ENCODE measurements at regions not wholly inside any gene's neighbourhood (a gene's known extent, or its start where the extent isn't known, plus 50 kb on each side); places are given as distances from the start of the nearest gene placed in this dataset.
"Not testable (repeated sequence)": the region's sequence is repeated elsewhere in the genome, so short reads cannot be mapped to it uniquely, and the experiment has no call there.

DNA sequence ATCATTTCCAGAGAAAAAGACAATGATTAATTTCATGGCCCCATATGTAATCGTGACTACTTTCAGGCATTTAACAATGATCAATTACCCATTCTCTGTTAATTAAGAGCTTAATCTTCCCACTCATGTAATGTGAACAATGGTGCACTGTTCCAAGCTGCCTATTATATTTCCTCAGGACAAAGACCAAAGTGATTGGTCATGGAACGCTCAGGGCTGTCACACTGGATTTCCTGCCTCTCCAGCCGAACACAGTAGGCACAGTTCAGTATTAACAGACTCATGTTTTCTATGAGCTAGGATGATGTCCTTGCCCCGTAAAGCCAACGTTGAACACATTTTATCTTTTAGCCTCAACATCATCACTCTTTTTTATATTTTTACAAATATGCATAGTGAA, 142.7 kb upstream of the FZD8 start:
- TF ChIP-seq, protein P1, sequence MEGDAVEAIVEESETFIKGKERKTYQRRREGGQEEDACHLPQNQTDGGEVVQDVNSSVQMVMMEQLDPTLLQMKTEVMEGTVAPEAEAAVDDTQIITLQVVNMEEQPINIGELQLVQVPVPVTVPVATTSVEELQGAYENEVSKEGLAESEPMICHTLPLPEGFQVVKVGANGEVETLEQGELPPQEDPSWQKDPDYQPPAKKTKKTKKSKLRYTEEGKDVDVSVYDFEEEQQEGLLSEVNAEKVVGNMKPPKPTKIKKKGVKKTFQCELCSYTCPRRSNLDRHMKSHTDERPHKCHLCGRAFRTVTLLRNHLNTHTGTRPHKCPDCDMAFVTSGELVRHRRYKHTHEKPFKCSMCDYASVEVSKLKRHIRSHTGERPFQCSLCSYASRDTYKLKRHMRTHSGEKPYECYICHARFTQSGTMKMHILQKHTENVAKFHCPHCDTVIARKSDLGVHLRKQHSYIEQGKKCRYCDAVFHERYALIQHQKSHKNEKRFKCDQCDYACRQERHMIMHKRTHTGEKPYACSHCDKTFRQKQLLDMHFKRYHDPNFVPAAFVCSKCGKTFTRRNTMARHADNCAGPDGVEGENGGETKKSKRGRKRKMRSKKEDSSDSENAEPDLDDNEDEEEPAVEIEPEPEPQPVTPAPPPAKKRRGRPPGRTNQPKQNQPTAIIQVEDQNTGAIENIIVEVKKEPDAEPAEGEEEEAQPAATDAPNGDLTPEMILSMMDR (IDR thresholded peaks at IDR 0.05; ENCODE audit: low read length, missing control alignments): no peak
- H3K4me3 ChIP-seq (replicated peaks; ENCODE audit: low read depth, low read length): no peak overlapping the region
- no peak for DNase-seq (ENCODE audit: low read depth)

DNA sequence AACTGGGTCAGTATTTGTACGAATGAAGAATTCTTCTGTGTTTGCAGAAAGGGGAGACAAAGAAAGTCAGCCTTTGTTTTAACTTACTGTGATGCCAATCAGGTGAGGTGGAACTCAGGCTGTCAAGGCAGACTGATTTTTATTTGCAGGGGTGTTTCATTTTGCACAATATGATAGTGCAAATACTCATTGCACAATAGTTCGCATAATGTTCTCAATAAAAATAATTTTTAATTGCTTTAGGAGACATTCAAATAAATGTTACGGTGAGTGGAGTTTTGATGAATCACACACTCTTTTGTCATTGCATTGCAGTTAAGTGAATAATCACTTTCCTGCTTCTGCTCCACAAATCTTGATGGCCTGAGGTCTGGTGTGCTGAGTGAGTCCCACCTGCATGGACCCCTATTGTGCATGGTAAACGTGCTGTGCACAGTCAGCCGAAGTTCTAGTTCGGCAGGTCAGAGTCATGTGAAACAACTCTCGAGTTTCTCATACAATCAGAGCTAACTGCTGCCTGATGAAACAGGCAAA, 141.3 kb upstream of the FZD8 start:
- TF ChIP-seq, protein P1 (IDR thresholded peaks at IDR 0.05; ENCODE audit: low read length, missing control alignments): no peak
- no peak overlapping the region for H3K4me3 ChIP-seq (replicated peaks; ENCODE audit: low read depth, low read length)
- DNase-seq (ENCODE audit: low read depth): peak; percentile 6

DNA sequence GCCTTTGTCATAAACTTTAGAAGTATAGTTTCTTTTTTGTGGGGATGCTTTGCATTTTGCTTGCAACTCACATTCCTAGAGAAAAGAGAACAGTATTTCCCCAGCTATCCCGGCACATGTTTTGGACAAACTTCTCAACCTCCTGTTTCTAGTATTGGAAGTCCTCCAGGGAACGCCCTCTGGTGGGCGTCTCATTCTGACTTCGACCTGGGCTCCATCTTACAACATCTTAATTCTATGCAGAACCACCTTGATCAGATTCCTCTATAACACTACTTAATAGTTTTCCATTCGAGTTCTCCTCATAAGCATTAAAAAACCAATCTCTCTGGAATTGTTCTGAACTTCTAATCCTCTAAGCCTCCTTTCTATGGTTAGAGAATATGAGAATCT, 139.5 kb upstream of the FZD8 start:
- TF ChIP-seq, protein P1 (IDR thresholded peaks at IDR 0.05; ENCODE audit: low read length, missing control alignments): peak; percentile 11
- DNase-seq (ENCODE audit: low read depth): peak; percentile 8
- H3K4me3 ChIP-seq (replicated peaks; ENCODE audit: low read depth, low read length): no peak overlapping the region

DNA sequence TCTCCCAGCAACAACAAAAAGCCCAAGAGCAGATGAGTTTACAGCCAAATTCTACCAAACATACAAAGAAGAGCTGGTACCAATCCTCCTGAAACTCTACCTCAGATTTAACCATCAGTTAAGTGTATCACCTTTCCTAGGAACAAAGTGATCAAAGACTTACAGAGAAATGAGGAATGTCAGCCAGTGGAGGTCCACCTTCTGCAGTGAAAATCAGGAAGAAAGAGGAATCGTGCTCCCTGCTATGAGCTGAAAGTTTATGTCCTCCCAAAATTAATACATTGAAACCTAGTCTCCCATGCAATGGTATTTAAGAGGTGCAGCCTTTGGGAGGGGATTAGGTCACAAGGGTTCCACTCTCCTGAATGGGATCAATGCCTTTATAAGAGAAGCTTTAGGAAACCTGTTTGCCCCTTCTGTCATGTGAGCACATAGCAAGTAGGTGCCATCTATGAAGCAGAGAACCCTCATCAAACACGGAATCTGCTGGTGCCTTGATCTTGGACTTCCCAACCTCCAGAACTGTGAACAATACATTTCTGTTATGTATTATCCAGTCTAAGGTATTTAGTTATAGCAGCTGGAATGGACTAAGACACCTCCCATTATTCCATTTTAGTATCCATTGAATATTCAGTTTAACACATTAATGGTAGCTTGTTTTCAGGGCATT, 139.0 kb upstream of the FZD8 start:
- no peak overlapping the region for H3K4me3 ChIP-seq (replicated peaks; ENCODE audit: low read depth, low read length)
- TF ChIP-seq, protein P1 (IDR thresholded peaks at IDR 0.05; ENCODE audit: low read length, missing control alignments): no peak
- peak; percentile 28 for DNase-seq (ENCODE audit: low read depth)

DNA sequence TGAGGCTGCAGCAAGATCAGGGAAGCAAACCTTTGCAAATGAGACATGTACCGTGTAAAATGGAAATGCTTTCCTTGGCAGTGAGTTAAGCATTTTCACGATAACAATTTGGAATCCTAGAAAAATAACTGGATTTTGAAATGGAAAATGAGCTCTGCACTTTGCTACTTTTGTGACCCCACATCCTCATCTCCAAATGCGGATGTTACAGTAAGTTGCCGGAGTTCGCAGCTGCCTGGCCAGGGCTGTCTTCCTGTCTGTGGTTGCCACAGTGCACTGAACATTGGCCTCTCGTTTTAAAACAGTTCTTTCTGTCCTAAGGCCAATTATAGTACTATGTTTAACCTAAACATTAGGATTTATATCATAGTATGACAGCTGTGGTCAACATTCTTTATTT, 136.2 kb upstream of the FZD8 start:
- DNase-seq (ENCODE audit: low read depth): no peak
- no peak overlapping the region for H3K4me3 ChIP-seq (replicated peaks; ENCODE audit: low read depth, low read length)
- TF ChIP-seq, protein P1 (IDR thresholded peaks at IDR 0.05; ENCODE audit: low read length, missing control alignments): no peak

DNA sequence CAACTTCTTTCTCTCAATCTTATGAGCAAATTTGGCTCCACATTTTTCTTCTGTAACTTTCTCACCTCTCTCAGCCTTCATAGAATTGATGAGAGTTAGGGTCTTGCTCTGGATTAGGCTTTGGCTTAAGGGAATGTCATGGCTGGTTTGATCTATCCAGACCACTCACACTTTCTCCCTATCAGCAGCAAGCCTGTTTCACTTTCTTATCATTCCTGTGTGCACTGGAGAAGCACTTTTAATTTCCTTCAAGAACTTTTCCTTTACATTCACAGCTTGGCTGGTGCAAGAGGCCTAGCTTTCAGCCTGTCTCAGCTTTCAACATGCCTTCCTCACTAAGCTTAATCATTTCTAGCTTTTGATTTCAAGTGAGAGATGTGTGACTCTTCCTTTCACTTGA, 134.5 kb upstream of the FZD8 start:
- not testable (repeated sequence) for DNase-seq (ENCODE audit: low read depth); H3K4me3 ChIP-seq (replicated peaks; ENCODE audit: low read depth, low read length)

DNA sequence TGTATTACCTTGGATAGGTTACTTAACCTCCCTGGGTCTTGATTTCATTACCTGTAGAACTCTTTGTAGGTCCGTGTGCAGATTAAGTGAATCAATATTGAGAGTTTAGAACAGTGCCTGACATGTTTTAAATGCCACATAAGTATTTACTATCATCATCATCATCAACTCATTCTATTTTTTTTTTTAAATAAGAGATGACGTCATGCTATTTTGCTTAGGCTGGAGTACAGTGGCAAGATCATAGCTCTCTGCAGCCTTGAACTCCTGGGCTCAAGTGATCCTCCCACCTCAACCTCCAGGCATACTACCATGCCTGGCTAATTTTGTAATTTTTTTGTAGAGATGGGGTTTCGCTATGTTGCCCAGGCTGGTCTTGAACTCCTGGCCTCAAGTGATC, 132.0 kb upstream of the FZD8 start:
- DNase-seq (ENCODE audit: low read depth): no peak
- no peak overlapping the region for H3K4me3 ChIP-seq (replicated peaks; ENCODE audit: low read depth, low read length)
- TF ChIP-seq, protein P1 (IDR thresholded peaks at IDR 0.05; ENCODE audit: low read length, missing control alignments): no peak
